SK-N-SH (cell line): ENCODE measurements at regions not wholly inside any gene's neighbourhood (a gene's known extent, or its start where the extent isn't known, plus 50 kb on each side); places are given as distances from the start of the nearest gene placed in this dataset.

Experiments used
- CTCF ChIA-PET: fragments of 300-600, 350-600 bp; formaldehyde crosslinking; extraction: SDS; loops from one replicate; lab custom pipeline; 2021; lab: Yijun Ruan, JAX
- POLR2A ChIA-PET: fragments of 350-600 bp; sonication (Branson Sonifier 250); formaldehyde crosslinking; extraction: SDS; loops from one replicate; lab custom pipeline; 2020; ENCODE audit warnings: antibody characterized with exemption, inconsistent platforms; lab: Yijun Ruan, JAX
- DNase-seq: peaks from one replicate; pipeline ENCODE4 v3.0.0; 2012
- H2AFZ ChIP-seq: fragments of 200-600 bp; sonication (generic); 2 replicates; pipeline ENCODE4 v1.8.1; 2016; ENCODE audit warnings: antibody characterized with exemption, mild to moderate bottlenecking, low read depth
- H3F3A ChIP-seq: fragments of 200-600 bp; sonication (generic); replicated peaks from 2 replicates; pipeline ENCODE3; 2016; ENCODE audit warnings: antibody characterized with exemption, mild to moderate bottlenecking; ENCODE audit not compliant: insufficient read depth
- H3K27ac ChIP-seq, 2 experiments: fragments of 200-500 bp in 1 of 2; fragments of 200-600 bp in 1 of 2; sonication (Bioruptor generic) in 1 of 2; sonication (generic), shearing (Covaris generic) in 1 of 2; 2 replicates each; pipeline versions ENCODE4 v1.5.1 to v1.6.1; 2014 to 2016; ENCODE audit warnings: low read depth in 2 of 2, inconsistent platforms in 1 of 2, low read length in 1 of 2, mild to moderate bottlenecking in 1 of 2, mixed read lengths in 1 of 2
- H3K27me3 ChIP-seq: fragments of 200-600 bp; sonication (generic), shearing (Covaris generic); 2 replicates; pipeline ENCODE4 v1.6.1; 2016; ENCODE audit warnings: mixed run types; ENCODE audit not compliant: insufficient read depth
- H3K36me3 ChIP-seq, 2 experiments: fragments of 200-500 bp in 1 of 2; fragments of 200-600 bp in 1 of 2; sonication (Bioruptor generic) in 1 of 2; sonication (generic) in 1 of 2; replicated peaks in 1 of 2; 2 replicates each; pipeline versions ENCODE3 to v1.5.1; 2014 to 2016; ENCODE audit warnings: low read length in 1 of 2, mild to moderate bottlenecking in 1 of 2; ENCODE audit not compliant: insufficient read depth in 2 of 2, control insufficient read depth in 1 of 2
- H3K4me1 ChIP-seq, 2 experiments: fragments of 200-500 bp in 1 of 2; fragments of 200-600 bp in 1 of 2; sonication (Bioruptor generic) in 1 of 2; sonication (generic), shearing (Covaris generic) in 1 of 2; 2 replicates each; pipeline versions ENCODE4 v1.5.1 to v1.6.1; 2014 to 2016; ENCODE audit warnings: low read depth in 1 of 2, low read length in 1 of 2, mixed run types in 1 of 2; ENCODE audit not compliant: insufficient read depth in 2 of 2, control insufficient read depth in 1 of 2
- H3K4me2 ChIP-seq: fragments of 200-600 bp; sonication (generic), shearing (Covaris generic); 2 replicates; pipeline ENCODE4 v1.6.1; 2017; ENCODE audit warnings: mixed run types
- H3K4me3 ChIP-seq, 2 experiments: fragments of 200-500 bp in 1 of 2; fragments of 200-600 bp in 1 of 2; sonication (Bioruptor generic) in 1 of 2; sonication (generic), shearing (Covaris generic) in 1 of 2; 2 replicates each; pipeline versions ENCODE4 v1.5.1 to v1.8.1; 2014 to 2016; ENCODE audit warnings: low read depth in 2 of 2, inconsistent platforms in 1 of 2, low read length in 1 of 2, mild to moderate bottlenecking in 1 of 2, mixed read lengths in 1 of 2, moderate library complexity in 1 of 2
- H3K79me2 ChIP-seq: fragments of 200-600 bp; sonication (generic); 2 replicates; pipeline ENCODE4 v1.8.1; 2017; ENCODE audit warnings: mild to moderate bottlenecking; ENCODE audit not compliant: insufficient read depth
- H3K9ac ChIP-seq: fragments of 200-600 bp; sonication (generic); 2 replicates; pipeline ENCODE4 v1.6.1; 2017; ENCODE audit warnings: mixed run types
- H3K9me2 ChIP-seq: fragments of 200-600 bp; sonication (generic); 2 replicates; pipeline ENCODE4 v1.6.1; 2017; ENCODE audit warnings: mixed run types
- H3K9me3 ChIP-seq: fragments of 200-600 bp; sonication (generic); 2 replicates; pipeline ENCODE4 v1.6.1; 2017; ENCODE audit warnings: mixed run types, mild to moderate bottlenecking, moderate library complexity
- H4K20me1 ChIP-seq: fragments of 200-600 bp; sonication (generic); 2 replicates; pipeline ENCODE4 v1.6.1; 2017; ENCODE audit warnings: mild to moderate bottlenecking, mixed run types; ENCODE audit not compliant: insufficient read depth
- CHD2 ChIP-seq: fragments of 150-350 bp; IDR thresholded peaks from 2 replicates; pipeline ENCODE4 v1.6.1; 2018; ENCODE audit warnings: low read length; ENCODE audit not compliant: partially characterized antibody
- EZH2phosphoT487 ChIP-seq: fragments of 200-600 bp; sonication (generic); IDR thresholded peaks from 2 replicates; pipeline ENCODE4 v1.6.1; 2017; ENCODE audit warnings: low read depth, mixed run types, mild to moderate bottlenecking, antibody characterized with exemption, moderate library complexity, borderline replicate concordance
- FOSL2 ChIP-seq: IDR thresholded peaks from 2 replicates; pipeline ENCODE4 v1.4.0; 2012; ENCODE audit warnings: low read depth, mild to moderate bottlenecking, moderate library complexity, borderline replicate concordance
- FOXJ3 ChIP-seq: sonication (generic); formaldehyde crosslinking; IDR thresholded peaks from 2 replicates; pipeline ENCODE4 v1.5.1; 2020; ENCODE audit warnings: mild to moderate bottlenecking, missing genetic modification reagents
- FOXM1 ChIP-seq: IDR thresholded peaks from 2 replicates; pipeline ENCODE4 v1.4.0; 2012; ENCODE audit warnings: low read depth, mild to moderate bottlenecking
- JUND ChIP-seq: IDR thresholded peaks from 2 replicates; pipeline ENCODE4 v1.4.0; 2012
- MEF2A ChIP-seq: IDR thresholded peaks from 2 replicates; pipeline ENCODE4 v1.4.0; 2012; ENCODE audit warnings: low read depth, borderline replicate concordance
- NFIC ChIP-seq: IDR thresholded peaks from 2 replicates; pipeline ENCODE4 v1.4.0; 2012; ENCODE audit warnings: borderline replicate concordance
- NRF1 ChIP-seq: IDR thresholded peaks from 2 replicates; pipeline ENCODE4 v1.6.1; 2012; ENCODE audit warnings: low read depth, mild to moderate bottlenecking, low read length
- POLR2AphosphoS5 ChIP-seq: IDR thresholded peaks from 2 replicates; pipeline ENCODE4 v1.6.1; 2012; ENCODE audit warnings: low read depth, low read length
- RAD21 ChIP-seq: IDR thresholded peaks from 2 replicates; pipeline ENCODE4 v1.6.1; 2012; ENCODE audit warnings: mild to moderate bottlenecking, low read length
- RXRA ChIP-seq: IDR thresholded peaks from 2 replicates; pipeline ENCODE4 v1.4.0; 2012; ENCODE audit warnings: low read depth, mild to moderate bottlenecking, borderline replicate concordance
- SIN3A ChIP-seq: IDR thresholded peaks from 2 replicates; pipeline ENCODE4 v1.6.1; 2012; ENCODE audit warnings: low read depth, mild to moderate bottlenecking, low read length, moderate library complexity, borderline replicate concordance
- SMC3 ChIP-seq: IDR thresholded peaks from 2 replicates; pipeline ENCODE4 v1.6.1; 2012; ENCODE audit warnings: low read depth, low read length, improper control_type of control experiment
- TAF1 ChIP-seq: IDR thresholded peaks from 2 replicates; pipeline ENCODE4 v1.6.1; 2012; ENCODE audit warnings: low read depth, mild to moderate bottlenecking, low read length, moderate library complexity, borderline replicate concordance
- TCF12 ChIP-seq: IDR thresholded peaks from 2 replicates; pipeline ENCODE4 v1.4.0; 2012
- TEAD4 ChIP-seq: IDR thresholded peaks from 2 replicates; pipeline ENCODE4 v1.4.0; 2012; ENCODE audit warnings: mild to moderate bottlenecking, borderline replicate concordance; ENCODE audit not compliant: insufficient read depth
- YY1 ChIP-seq: IDR thresholded peaks from 2 replicates; pipeline ENCODE4 v1.4.0; 2012; ENCODE audit warnings: low read depth, mild to moderate bottlenecking
- WGBS: methylation state at CpG from one replicate; pipeline ENCODE4 v1.1.6; 2017; ENCODE audit warnings: low lambda C conversion rate; 5-methylcytosine and 5-hydroxymethylcytosine counted together
- TF ChIP-seq, protein P1 (sequence below): fragments of 200-600 bp; sonication (generic); IDR thresholded peaks from 2 replicates; pipeline ENCODE4 v1.6.1; 2017; ENCODE audit warnings: antibody characterized with exemption, mild to moderate bottlenecking, moderate library complexity
- TF ChIP-seq, protein P2 (sequence below): IDR thresholded peaks from 2 replicates; pipeline ENCODE4; 2012
- TF ChIP-seq, protein P3 (sequence below): IDR thresholded peaks from 2 replicates; pipeline ENCODE4 v1.4.0; 2012; ENCODE audit warnings: low read depth
- TF ChIP-seq, protein P4 (sequence below): IDR thresholded peaks from 2 replicates; pipeline ENCODE4 v1.4.0; 2012; ENCODE audit warnings: low read depth, borderline replicate concordance
- TF ChIP-seq, protein P5 (sequence below): fragments of 150-350 bp; IDR thresholded peaks from 2 replicates; pipeline ENCODE4 v1.6.1; 2017; ENCODE audit warnings: antibody characterized with exemption, low read length, low read depth, borderline replicate concordance

DNA sequence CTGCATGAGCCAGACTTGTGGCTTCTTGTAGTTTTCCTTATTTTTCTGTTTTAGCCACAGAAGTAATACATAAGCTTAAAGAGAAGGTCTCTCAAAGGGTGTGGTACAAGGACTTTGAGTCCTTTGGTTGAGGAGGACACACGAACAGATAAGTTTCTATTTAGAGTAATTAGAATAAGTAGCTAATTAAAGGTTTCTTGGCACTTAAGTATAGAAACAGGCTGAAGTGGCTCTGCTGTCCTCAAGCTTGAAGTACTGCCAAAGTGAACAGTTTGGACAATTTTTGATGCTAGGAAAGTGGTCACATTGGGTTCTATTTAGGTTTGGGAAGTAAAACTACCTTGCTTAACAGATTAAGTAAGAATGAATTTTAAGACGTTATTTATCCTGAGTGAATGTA, 278.3 kb upstream of the MPDZ start:
- no peak for DNase-seq
- H3K27ac ChIP-seq: no peak overlapping the region
- no peaks in the 10 kb centered on the region for H4K20me1 ChIP-seq
- POLR2A ChIA-PET: no interaction called here
- WGBS: 54% methylated on average over 2 of the region's 2 CpGs
- no peak overlapping the region for H3K9ac ChIP-seq
- H3K36me3 ChIP-seq: no peaks in the 10 kb centered on the region
- H3K4me1 ChIP-seq: no peaks in the 10 kb centered on the region; a peak in 1 of 4 replicates
- H3K79me2 ChIP-seq: no peaks in the 10 kb centered on the region
- no peak overlapping the region for H2AFZ ChIP-seq
- H3K9me3 ChIP-seq: no peaks in the 10 kb centered on the region
- CTCF ChIA-PET: no interaction called here
- no peaks in the 10 kb centered on the region for H3F3A ChIP-seq
- TF ChIP-seq, protein P1, sequence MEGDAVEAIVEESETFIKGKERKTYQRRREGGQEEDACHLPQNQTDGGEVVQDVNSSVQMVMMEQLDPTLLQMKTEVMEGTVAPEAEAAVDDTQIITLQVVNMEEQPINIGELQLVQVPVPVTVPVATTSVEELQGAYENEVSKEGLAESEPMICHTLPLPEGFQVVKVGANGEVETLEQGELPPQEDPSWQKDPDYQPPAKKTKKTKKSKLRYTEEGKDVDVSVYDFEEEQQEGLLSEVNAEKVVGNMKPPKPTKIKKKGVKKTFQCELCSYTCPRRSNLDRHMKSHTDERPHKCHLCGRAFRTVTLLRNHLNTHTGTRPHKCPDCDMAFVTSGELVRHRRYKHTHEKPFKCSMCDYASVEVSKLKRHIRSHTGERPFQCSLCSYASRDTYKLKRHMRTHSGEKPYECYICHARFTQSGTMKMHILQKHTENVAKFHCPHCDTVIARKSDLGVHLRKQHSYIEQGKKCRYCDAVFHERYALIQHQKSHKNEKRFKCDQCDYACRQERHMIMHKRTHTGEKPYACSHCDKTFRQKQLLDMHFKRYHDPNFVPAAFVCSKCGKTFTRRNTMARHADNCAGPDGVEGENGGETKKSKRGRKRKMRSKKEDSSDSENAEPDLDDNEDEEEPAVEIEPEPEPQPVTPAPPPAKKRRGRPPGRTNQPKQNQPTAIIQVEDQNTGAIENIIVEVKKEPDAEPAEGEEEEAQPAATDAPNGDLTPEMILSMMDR: no peak
- TF ChIP-seq JUND (no peak), NRF1 (no peak), SIN3A (no peak), SMC3 (no peak), TCF12 (no peak), YY1 (no peak), MEF2A (no peak), RAD21 (no peak)
- TF ChIP-seq, protein P2, sequence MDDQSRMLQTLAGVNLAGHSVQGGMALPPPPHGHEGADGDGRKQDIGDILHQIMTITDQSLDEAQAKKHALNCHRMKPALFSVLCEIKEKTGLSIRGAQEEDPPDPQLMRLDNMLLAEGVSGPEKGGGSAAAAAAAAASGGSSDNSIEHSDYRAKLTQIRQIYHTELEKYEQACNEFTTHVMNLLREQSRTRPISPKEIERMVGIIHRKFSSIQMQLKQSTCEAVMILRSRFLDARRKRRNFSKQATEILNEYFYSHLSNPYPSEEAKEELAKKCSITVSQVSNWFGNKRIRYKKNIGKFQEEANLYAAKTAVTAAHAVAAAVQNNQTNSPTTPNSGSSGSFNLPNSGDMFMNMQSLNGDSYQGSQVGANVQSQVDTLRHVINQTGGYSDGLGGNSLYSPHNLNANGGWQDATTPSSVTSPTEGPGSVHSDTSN: no peak
- TF ChIP-seq, protein P3, sequence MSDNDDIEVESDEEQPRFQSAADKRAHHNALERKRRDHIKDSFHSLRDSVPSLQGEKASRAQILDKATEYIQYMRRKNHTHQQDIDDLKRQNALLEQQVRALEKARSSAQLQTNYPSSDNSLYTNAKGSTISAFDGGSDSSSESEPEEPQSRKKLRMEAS: no peak
- TF ChIP-seq, all 33 proteins: peak for 0
- no peaks in the 10 kb centered on the region for H3K9me2 ChIP-seq
- no peak overlapping the region for H3K4me2 ChIP-seq
- H3K27me3 ChIP-seq: no peaks in the 10 kb centered on the region
- H3K4me3 ChIP-seq: no peak overlapping the region

DNA sequence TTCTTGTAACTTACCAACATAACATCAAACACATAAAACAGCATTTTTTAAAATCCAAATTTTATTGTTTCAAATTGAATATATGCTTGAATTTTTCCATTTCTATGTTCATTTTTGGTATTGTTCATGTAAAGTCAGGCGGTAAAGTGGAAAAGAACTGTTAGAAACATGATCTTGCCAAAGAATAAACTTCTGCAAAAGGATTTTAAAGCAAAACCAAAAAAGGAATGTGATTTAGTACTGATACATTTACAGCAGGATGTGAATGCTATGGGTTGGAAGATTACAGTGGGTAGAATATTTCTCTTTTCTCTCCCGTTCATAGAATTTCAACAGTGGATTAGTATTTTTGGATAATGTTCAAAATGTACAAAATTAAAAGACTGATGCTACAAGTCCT, 277.2 kb upstream of the MPDZ start:
- Histone ChIP-seq H3K4me2 (no peak overlapping the region), H2AFZ (no peak overlapping the region), H3K36me3 (no peaks in the 10 kb centered on the region), H3K4me1 (no peaks in the 10 kb centered on the region; a peak in 1 of 4 replicates), H3K27me3 (no peaks in the 10 kb centered on the region), H3K4me3 (no peak overlapping the region), H3K9me2 (no peaks in the 10 kb centered on the region), H4K20me1 (no peaks in the 10 kb centered on the region), H3K79me2 (no peaks in the 10 kb centered on the region), H3K27ac (no peak overlapping the region), H3K9me3 (no peaks in the 10 kb centered on the region), H3K9ac (no peak overlapping the region), H3F3A (no peaks in the 10 kb centered on the region)
- 66% methylated on average over 2 of the region's 2 CpGs for WGBS
- ChIA-PET POLR2A (no interaction called here), CTCF (no interaction called here)
- DNase-seq: no peak
- no peak for TF ChIP-seq MEF2A
- no peak for TF ChIP-seq TAF1
- no peak for TF ChIP-seq FOXM1
- no peak for TF ChIP-seq TCF12
- no peak for TF ChIP-seq NFIC
- no peak for TF ChIP-seq POLR2AphosphoS5
- TF ChIP-seq SIN3A: no peak
- TF ChIP-seq FOXJ3: no peak
- no peak for TF ChIP-seq SMC3
- TF ChIP-seq EZH2phosphoT487: no peak
- TF ChIP-seq, protein P4, sequence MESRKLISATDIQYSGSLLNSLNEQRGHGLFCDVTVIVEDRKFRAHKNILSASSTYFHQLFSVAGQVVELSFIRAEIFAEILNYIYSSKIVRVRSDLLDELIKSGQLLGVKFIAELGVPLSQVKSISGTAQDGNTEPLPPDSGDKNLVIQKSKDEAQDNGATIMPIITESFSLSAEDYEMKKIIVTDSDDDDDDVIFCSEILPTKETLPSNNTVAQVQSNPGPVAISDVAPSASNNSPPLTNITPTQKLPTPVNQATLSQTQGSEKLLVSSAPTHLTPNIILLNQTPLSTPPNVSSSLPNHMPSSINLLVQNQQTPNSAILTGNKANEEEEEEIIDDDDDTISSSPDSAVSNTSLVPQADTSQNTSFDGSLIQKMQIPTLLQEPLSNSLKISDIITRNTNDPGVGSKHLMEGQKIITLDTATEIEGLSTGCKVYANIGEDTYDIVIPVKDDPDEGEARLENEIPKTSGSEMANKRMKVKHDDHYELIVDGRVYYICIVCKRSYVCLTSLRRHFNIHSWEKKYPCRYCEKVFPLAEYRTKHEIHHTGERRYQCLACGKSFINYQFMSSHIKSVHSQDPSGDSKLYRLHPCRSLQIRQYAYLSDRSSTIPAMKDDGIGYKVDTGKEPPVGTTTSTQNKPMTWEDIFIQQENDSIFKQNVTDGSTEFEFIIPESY: no peak
- no peak for TF ChIP-seq RXRA
- no peak for TF ChIP-seq TEAD4
- TF ChIP-seq FOSL2: no peak
- no peak for TF ChIP-seq CHD2
- TF ChIP-seq, protein P5, sequence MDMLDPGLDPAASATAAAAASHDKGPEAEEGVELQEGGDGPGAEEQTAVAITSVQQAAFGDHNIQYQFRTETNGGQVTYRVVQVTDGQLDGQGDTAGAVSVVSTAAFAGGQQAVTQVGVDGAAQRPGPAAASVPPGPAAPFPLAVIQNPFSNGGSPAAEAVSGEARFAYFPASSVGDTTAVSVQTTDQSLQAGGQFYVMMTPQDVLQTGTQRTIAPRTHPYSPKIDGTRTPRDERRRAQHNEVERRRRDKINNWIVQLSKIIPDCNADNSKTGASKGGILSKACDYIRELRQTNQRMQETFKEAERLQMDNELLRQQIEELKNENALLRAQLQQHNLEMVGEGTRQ: no peak
